ENCODE measurements at regions not wholly inside any gene's neighbourhood (a gene's known extent, or its start where the extent isn't known, plus 50 kb on each side); places are given as distances from the start of the nearest gene placed in this dataset.

- TF ChIP-seq CTCF (conservative IDR thresholded peaks at IDR 0.05; ENCODE audit: low read length) (no peak), EZH2phosphoT487 (IDR thresholded peaks at IDR 0.05; ENCODE audit: borderline replicate concordance) (no peak)
These were observed 179.0 kb upstream of the CST7 start for GRCh38 chr20:24769878-24770627.

Measured in Loucy (cell line).